BJ (cell line): ENCODE measurements at regions not wholly inside any gene's neighbourhood (a gene's known extent, or its start where the extent isn't known, plus 50 kb on each side); places are given as distances from the start of the nearest gene placed in this dataset.

ENCODE experiments used
- CTCF ChIA-PET: fragments of 350-600 bp; formaldehyde crosslinking; extraction: SDS; loops from one replicate; lab custom pipeline; 2021; ENCODE audit warnings: antibody characterized with exemption, inconsistent platforms; lab: Yijun Ruan, JAX
- POLR2A ChIA-PET: fragments of 300-600 bp; sonication (Branson Sonifier 250); formaldehyde crosslinking; extraction: SDS; loops from one replicate; lab custom pipeline; 2021; ENCODE audit warnings: antibody characterized with exemption; lab: Charles Lee
- DNase-seq: peaks from one replicate; pipeline ENCODE4 v3.0.0-alpha.2; 2011; ENCODE audit warnings: low read depth
- H3K27me3 ChIP-seq: 2 replicates; pipeline ENCODE4 v1.6.0; 2011; ENCODE audit warnings: low read length; ENCODE audit not compliant: control insufficient read depth, insufficient read depth
- H3K36me3 ChIP-seq: 2 replicates; pipeline ENCODE4 v1.5.1; 2011; ENCODE audit warnings: low read length; ENCODE audit not compliant: control insufficient read depth, insufficient read depth
- H3K4me3 ChIP-seq: 2 replicates; pipeline ENCODE4 v1.5.1; 2011; ENCODE audit warnings: low read depth, mild to moderate bottlenecking, control low read depth, low read length
- CTCF ChIP-seq: IDR thresholded peaks from 2 replicates; pipeline ENCODE4 v1.5.1; 2011; ENCODE audit warnings: low read depth, mild to moderate bottlenecking, control low read depth, inconsistent platforms, low read length, moderate library complexity; ENCODE audit not compliant: insufficient read depth

DNA sequence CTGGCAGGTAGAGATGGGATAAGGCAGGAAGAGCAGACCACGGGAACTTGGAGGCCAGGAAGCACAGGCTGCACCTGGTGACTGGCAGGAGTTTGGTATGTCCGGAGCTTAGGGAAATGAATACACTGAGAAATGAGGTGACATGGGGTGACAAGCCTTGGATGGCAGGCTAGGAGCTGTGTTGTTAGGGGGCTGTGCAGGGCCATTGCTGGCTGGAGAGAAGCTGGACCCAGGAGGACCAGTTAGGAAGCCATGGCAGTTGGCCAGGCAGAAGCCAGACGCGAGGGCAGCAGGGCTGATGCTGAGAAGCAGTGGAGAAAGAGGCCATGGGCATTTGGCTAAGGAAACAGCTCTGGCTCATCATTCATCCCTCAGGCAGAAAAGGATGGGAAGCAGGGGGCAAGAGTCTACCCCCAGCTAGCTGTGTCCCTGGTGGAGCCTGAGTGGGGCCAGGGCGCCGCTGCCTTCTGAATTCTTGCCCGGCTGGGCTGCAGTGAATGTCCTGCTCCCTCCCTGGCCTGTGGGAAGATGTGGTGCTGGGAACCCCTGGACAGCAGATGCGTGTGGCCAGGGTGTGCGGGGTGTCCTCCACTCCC is 255.8 kb downstream of the FAM43A start:
- Histone ChIP-seq H3K36me3 (no peaks in the 10 kb centered on the region), H3K27me3 (peaks cover 2% of the 10 kb centered on the region), H3K4me3 (no peak overlapping the region)
- POLR2A ChIA-PET: no interaction called here
- DNase-seq: no peak
- CTCF ChIA-PET: interaction anchor here (1.2 kb wide), 1 partner anchor 14 kb away, joined by 3 read pairs; no protein-coding TSS in a partner anchor
- TF ChIP-seq CTCF: no peak

- Histone ChIP-seq H3K36me3 (no peaks in the 10 kb centered on the region), H3K27me3 (no peaks in the 10 kb centered on the region; the same call in none of the 2 replicates), H3K4me3 (no peak overlapping the region)
- CTCF ChIA-PET: interaction anchor here (0.7 to 1.2 kb wide), 2 partner anchors 13 to 14 kb away, joined by 3 read pairs; no protein-coding TSS in a partner anchor
- no peak for TF ChIP-seq CTCF
- DNase-seq: no peak
- POLR2A ChIA-PET: no interaction called here
Observed at GRCh38 chr3:194941956-194942511, 256.4 kb downstream of the FAM43A start.

DNA sequence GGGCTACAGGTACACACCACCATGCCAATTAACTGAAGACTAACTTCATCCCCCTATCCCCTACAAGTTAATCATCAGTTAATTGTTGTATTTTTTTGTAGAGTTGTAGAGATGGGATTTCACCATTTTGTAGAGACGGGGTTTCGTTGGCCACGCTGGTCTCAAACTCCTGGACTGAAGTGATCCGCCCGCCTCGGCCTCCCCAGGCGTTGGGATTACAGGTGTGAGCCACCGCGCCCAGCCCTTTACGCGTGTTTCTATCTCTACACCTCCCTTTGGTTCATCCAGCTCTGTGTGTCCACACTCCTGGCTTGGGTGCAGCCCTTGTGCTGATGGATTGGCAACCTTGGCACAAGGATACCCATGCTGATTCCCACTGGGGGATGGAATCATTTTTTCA is 258.8 kb downstream of the FAM43A start:
- Histone ChIP-seq H3K36me3 (no peaks in the 10 kb centered on the region), H3K4me3 (no peak overlapping the region), H3K27me3 (no peaks in the 10 kb centered on the region; the same call in none of the 2 replicates)
- DNase-seq: no peak
- CTCF ChIA-PET: interaction anchor here (1.5 kb wide), 1 partner anchor 22 kb away, joined by 4 read pairs; no protein-coding TSS in a partner anchor
- POLR2A ChIA-PET: no interaction called here
- TF ChIP-seq CTCF: no peak

DNA sequence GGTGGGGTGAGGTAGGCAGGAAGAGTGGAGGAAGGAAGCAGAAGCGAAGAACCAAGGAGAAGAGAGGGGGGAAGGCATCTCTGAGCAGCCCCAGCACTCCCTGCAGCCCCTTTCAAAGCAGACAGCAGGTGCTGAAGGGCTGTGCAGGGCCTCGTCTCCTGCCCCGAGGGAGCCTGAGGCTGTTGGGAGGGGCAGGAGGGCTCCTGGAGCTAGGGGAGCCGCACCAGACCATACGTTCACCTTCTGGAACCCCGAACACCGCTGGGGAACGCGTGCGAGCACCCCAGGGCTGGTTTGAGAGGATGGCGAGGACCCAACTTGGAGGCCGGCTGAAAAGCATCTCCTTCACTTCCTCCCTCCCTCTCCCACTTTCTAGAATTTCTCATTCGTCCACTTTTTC is 259.8 kb downstream of the FAM43A start:
- CTCF ChIA-PET: no interaction called here
- no peaks in the 10 kb centered on the region; the same call in none of the 2 replicates for H3K27me3 ChIP-seq
- H3K36me3 ChIP-seq: no peaks in the 10 kb centered on the region
- no peak overlapping the region for H3K4me3 ChIP-seq
- no peak for DNase-seq
- TF ChIP-seq CTCF: no peak
- POLR2A ChIA-PET: no interaction called here

DNA sequence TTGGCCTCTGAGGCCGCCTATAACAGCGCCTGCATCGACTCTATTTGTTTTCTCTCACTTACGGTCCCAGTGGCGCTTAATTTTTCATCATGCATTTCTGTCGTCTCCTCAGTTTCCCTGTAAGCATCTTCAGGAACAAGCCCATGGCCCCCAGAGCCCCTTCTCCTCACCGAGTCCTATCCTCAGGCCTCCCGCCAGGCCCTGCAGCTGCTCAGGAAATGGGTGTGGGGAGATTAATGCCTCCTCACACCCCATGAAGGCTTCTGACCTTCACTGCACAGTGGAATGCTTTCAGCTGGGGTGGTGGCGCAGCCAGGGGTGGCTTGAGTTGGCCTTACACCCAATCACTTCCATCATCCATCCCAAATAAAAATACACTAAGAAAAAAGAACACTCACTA is 260.4 kb downstream of the FAM43A start:
- H3K27me3 ChIP-seq: peaks cover 1% of the 10 kb centered on the region
- ChIA-PET CTCF (no interaction called here), POLR2A (no interaction called here)
- H3K4me3 ChIP-seq: no peak overlapping the region
- DNase-seq: no peak
- no peak for TF ChIP-seq CTCF
- H3K36me3 ChIP-seq: no peaks in the 10 kb centered on the region
